GM12878 (cell line): ENCODE measurements at regions not wholly inside any gene's neighbourhood (a gene's known extent, or its start where the extent isn't known, plus 50 kb on each side); places are given as distances from the start of the nearest gene placed in this dataset.

Experiments used
- ATAC-seq: fragments of 200-7000 bp; cut with Tn5 transposase; 3 replicates; pipeline ENCODE4 v1.9.1; 2020; ENCODE audit warnings: mild to moderate bottlenecking, moderate library complexity
- BruUV-seq: library from RNA; stranded (reverse); fragments of 400-500 nt; replicated peaks from 2 replicates; lab custom pipeline; 2021; lab: Mats Ljungman, UMichigan
- CTCF ChIA-PET: fragments of 300-600 bp; sonication (Branson Sonifier 250); formaldehyde crosslinking; extraction: SDS; loops from one replicate; lab custom pipeline; 2021; ENCODE audit warnings: inconsistent platforms; lab: Yijun Ruan, JAX
- POLR2A ChIA-PET: fragments of 350-600 bp; formaldehyde crosslinking; extraction: SDS; loops from one replicate; lab custom pipeline; 2021; ENCODE audit warnings: inconsistent platforms; lab: Charles Lee
- RAD21 ChIA-PET: fragments of 300-600 bp; sonication (Branson Sonifier 250); formaldehyde crosslinking; loops from one replicate; lab custom pipeline; 2023; ENCODE audit warnings: antibody characterized with exemption; ENCODE audit not compliant: unreplicated experiment; lab: Charles Lee
- SMC1A ChIA-PET: fragments of 300-600 bp; sonication (Branson Sonifier 250); formaldehyde crosslinking; loops from one replicate; lab custom pipeline; 2023; ENCODE audit not compliant: unreplicated experiment, uncharacterized antibody; lab: Charles Lee
- DNase-seq: peaks from one replicate; pipeline ENCODE4 v3.0.0-alpha.2; 2011; ENCODE audit warnings: low read depth, low spot score
- FAIRE-seq: peaks from 3 replicates; lab custom pipeline; 2011; peaks lifted over from hg19 to GRCh38; lab: Jason Lieb, UNC
- H2AFZ ChIP-seq: 2 replicates; pipeline ENCODE4 v1.6.0; 2011; ENCODE audit warnings: low read depth, low read length, control low read depth; ENCODE audit not compliant: control insufficient read depth
- H3K27ac ChIP-seq: 2 replicates; pipeline ENCODE4 v1.5.1; 2011; ENCODE audit warnings: control low read depth; ENCODE audit not compliant: control insufficient read depth, insufficient read depth
- H3K27me3 ChIP-seq, 2 experiments: replicated peaks in 1 of 2; 2 replicates each; pipeline versions ENCODE4 v1.6.0 to v1.6.1; 2011; ENCODE audit warnings: low read length in 1 of 2; ENCODE audit not compliant: control insufficient read depth in 2 of 2, insufficient read depth in 2 of 2
- H3K36me3 ChIP-seq, 2 experiments: 2 replicates each; pipeline ENCODE4 v1.5.1; 2011; ENCODE audit warnings: low read length in 1 of 2; ENCODE audit not compliant: control insufficient read depth in 2 of 2, insufficient read depth in 2 of 2
- H3K4me1 ChIP-seq: 2 replicates; pipeline ENCODE4 v1.6.1; 2011; ENCODE audit warnings: mild to moderate bottlenecking, low read length, moderate library complexity, mixed read lengths; ENCODE audit not compliant: control insufficient read depth, insufficient read depth
- H3K4me2 ChIP-seq: 2 replicates; pipeline ENCODE4 v1.6.0; 2011; ENCODE audit warnings: control low read depth; ENCODE audit not compliant: control insufficient read depth, insufficient read depth
- H3K4me3 ChIP-seq: fragments of 200-600 bp; sonication (generic); 2 replicates; pipeline ENCODE4 v1.5.1; 2016
- H3K79me2 ChIP-seq: 2 replicates; pipeline ENCODE4 v1.6.0; 2011; ENCODE audit warnings: low read length; ENCODE audit not compliant: control insufficient read depth, insufficient read depth
- H3K9ac ChIP-seq: 2 replicates; pipeline ENCODE4 v1.8.0; 2011; ENCODE audit warnings: low read length, control low read depth, mixed read lengths; ENCODE audit not compliant: control insufficient read depth, insufficient read depth
- H3K9me3 ChIP-seq: replicated peaks from 3 replicates; pipeline ENCODE4 v1.5.1; 2011; ENCODE audit warnings: mild to moderate bottlenecking, low read length; ENCODE audit not compliant: control insufficient read depth, insufficient read depth
- H4K20me1 ChIP-seq: 2 replicates; pipeline ENCODE4 v1.6.0; 2011; ENCODE audit not compliant: control insufficient read depth, insufficient read depth
- HCFC1 ChIP-seq: fragments of 150-350 bp; IDR thresholded peaks from 2 replicates; pipeline ENCODE4 v1.6.1; 2014; ENCODE audit warnings: low read length
- KDM1A ChIP-seq: fragments of 200-600 bp; sonication (generic); IDR thresholded peaks from 2 replicates; pipeline ENCODE4 v1.6.1; 2016; ENCODE audit warnings: borderline replicate concordance
- PRDM15 ChIP-seq: fragments of 450-650 bp; formaldehyde crosslinking; IDR thresholded peaks from 2 replicates; pipeline ENCODE4 v1.4.0; 2020; ENCODE audit warnings: mild to moderate bottlenecking, moderate library complexity
- SKIL ChIP-seq: fragments of 450-650 bp; IDR thresholded peaks from 2 replicates; pipeline ENCODE4 v1.6.1; 2017; ENCODE audit warnings: mild to moderate bottlenecking, low read depth, inconsistent platforms; ENCODE audit not compliant: poor library complexity, severe bottlenecking
- SMAD1 ChIP-seq: fragments of 450-650 bp; IDR thresholded peaks from 2 replicates; pipeline ENCODE4 v1.6.1; 2018; ENCODE audit warnings: mild to moderate bottlenecking, low read depth; ENCODE audit not compliant: partially characterized antibody
- SP1 ChIP-seq: IDR thresholded peaks from one replicate; pipeline ENCODE4 v1.6.1; 2011; ENCODE audit warnings: low read depth, low read length
- ZNF687 ChIP-seq: fragments of 450-650 bp; IDR thresholded peaks from 2 replicates; pipeline ENCODE4 v1.6.1; 2017; ENCODE audit warnings: mild to moderate bottlenecking, moderate library complexity
- WGBS: methylation state at CpG from one replicate; pipeline ENCODE4 v1.1.6; 2016; ENCODE audit warnings: low lambda C conversion rate; ENCODE audit not compliant: insufficient replicate concordance, insufficient coverage; ENCODE audit errors: missing lambda C conversion rate; 5-methylcytosine and 5-hydroxymethylcytosine counted together
- in situ Hi-C: fragments of 300-500 bp; cut with MboI; formaldehyde crosslinking; loops from 9 replicates; pipeline ENCODE4 v1.14.3; 2018; ENCODE audit warnings: mixed read lengths
- intact Hi-C: fragments of 100-400 bp; cut with micrococcal nuclease; formaldehyde crosslinking; loops from one replicate; pipeline ENCODE4 v1.14.2; 2022; ENCODE audit not compliant: unreplicated experiment

GRCh38 chr15:62985768-62986167 lies 56.8 kb upstream of the TPM1 start:
- in situ Hi-C loops (no loop called here), intact Hi-C loops (no loop called here)
- Histone ChIP-seq H3K27ac (no peak overlapping the region), H3K9me3 (no peaks in the 10 kb centered on the region), H2AFZ (no peak overlapping the region), H3K27me3 (peaks cover 0 to 2% of the 10 kb centered on the region in 2 experiments; a peak in 2 of 4 replicates), H4K20me1 (no peaks in the 10 kb centered on the region), H3K79me2 (no peaks in the 10 kb centered on the region), H3K4me3 (no peak overlapping the region), H3K9ac (no peak overlapping the region), H3K4me1 (no peaks in the 10 kb centered on the region), H3K4me2 (no peak overlapping the region), H3K36me3 (no peaks in the 10 kb centered on the region)
- RAD21 ChIA-PET = no interaction called here
- CTCF ChIA-PET = no interaction called here
- WGBS = 27% methylated on average over 6 of the region's 6 CpGs
- POLR2A ChIA-PET = no interaction called here
- no peak for TF ChIP-seq ZNF687
- no peak for TF ChIP-seq HCFC1
- no peak for TF ChIP-seq KDM1A
- no peak for TF ChIP-seq SKIL
- no peak for TF ChIP-seq PRDM15
- no peak for TF ChIP-seq SP1
- TF ChIP-seq SMAD1 = no peak
- SMC1A ChIA-PET = no interaction called here
- DNase-seq (no peak), ATAC-seq (no peak), FAIRE-seq (no peak)
- no TSS peak for BruUV-seq
